Activated T-helper 1 cell treated with anti-CD3 and anti-CD28 coated beads, Interleukin-12 subunit alpha, Interleukin-12 subunit beta, Interleukin-2, Interleukin-4 antibody, amounts not matched to agents 30 ng/mL and 10 ng/mL and 1 ng/mL, durations not matched to agents 14 hours and 24 hours and 36 hours (primary cell): ENCODE measurements at regions not wholly inside any gene's neighbourhood (a gene's known extent, or its start where the extent isn't known, plus 50 kb on each side); places are given as distances from the start of the nearest gene placed in this dataset.

ENCODE experiments used
- DNase-seq: peaks from one replicate; pipeline ENCODE4 v3.0.0; 2021; ENCODE audit warnings: low spot score
- H3K27ac Mint-ChIP-seq: one replicate; pipeline ENCODE4 v1.8.0; 2021; ENCODE audit warnings: mild to moderate bottlenecking, mixed read lengths
- H3K27me3 Mint-ChIP-seq: one replicate; pipeline ENCODE4 v1.8.0; 2022; ENCODE audit warnings: mild to moderate bottlenecking, moderate library complexity, mixed read lengths; ENCODE audit not compliant: insufficient read depth
- H3K36me3 Mint-ChIP-seq: one replicate; pipeline ENCODE4 v1.8.0; 2021; ENCODE audit warnings: low read depth, mixed read lengths
- H3K4me1 Mint-ChIP-seq: one replicate; pipeline ENCODE4 v1.8.0; 2021; ENCODE audit warnings: low read depth, mixed read lengths
- H3K4me3 Mint-ChIP-seq: one replicate; pipeline ENCODE4 v1.8.0; 2021; ENCODE audit warnings: mild to moderate bottlenecking, moderate library complexity, mixed read lengths
- H3K9me3 Mint-ChIP-seq: one replicate; pipeline ENCODE4 v1.8.0; 2021; ENCODE audit warnings: mixed read lengths
- intact Hi-C: fragments of 100-400 bp; cut with micrococcal nuclease; formaldehyde crosslinking; loops from one replicate; pipeline ENCODE4 v1.15.1; 2024

GRCh38 chr5:61974680-61975079 is 331.3 kb upstream of the KIF2A start:
- H3K27ac Mint-ChIP-seq: no peak overlapping the region
- no peak for DNase-seq
- H3K9me3 Mint-ChIP-seq: no peaks in the 10 kb centered on the region
- H3K27me3 Mint-ChIP-seq: no peaks in the 10 kb centered on the region
- H3K4me1 Mint-ChIP-seq: no peaks in the 10 kb centered on the region
- intact Hi-C loops: no loop called here
- H3K36me3 Mint-ChIP-seq: no peaks in the 10 kb centered on the region
- H3K4me3 Mint-ChIP-seq: no peak overlapping the region

GRCh38 chr5:61981886-61982285 is 324.1 kb upstream of the KIF2A start:
- Mint-ChIP-seq H3K27ac (no peak overlapping the region), H3K9me3 (peaks cover 3% of the 10 kb centered on the region), H3K27me3 (peaks cover 1% of the 10 kb centered on the region), H3K4me1 (no peaks in the 10 kb centered on the region), H3K4me3 (no peak overlapping the region), H3K36me3 (no peaks in the 10 kb centered on the region)
- intact Hi-C loops: no loop called here
- no peak for DNase-seq

GRCh38 chr5:61991430-61991829 is 314.6 kb upstream of the KIF2A start:
- Mint-ChIP-seq H3K4me1 (no peaks in the 10 kb centered on the region), H3K27ac (no peak overlapping the region), H3K4me3 (no peak overlapping the region), H3K36me3 (no peaks in the 10 kb centered on the region), H3K9me3 (no peaks in the 10 kb centered on the region), H3K27me3 (no peaks in the 10 kb centered on the region)
- intact Hi-C loops: no loop called here
- no peak for DNase-seq

- Mint-ChIP-seq H3K27ac (no peak overlapping the region), H3K27me3 (no peaks in the 10 kb centered on the region), H3K4me1 (no peaks in the 10 kb centered on the region), H3K36me3 (no peaks in the 10 kb centered on the region), H3K4me3 (no peak overlapping the region), H3K9me3 (no peaks in the 10 kb centered on the region)
- intact Hi-C loops: no loop called here
- no peak for DNase-seq
Observed at GRCh38 chr5:61991866-61992265, 314.1 kb upstream of the KIF2A start.

- no peak for DNase-seq
- Mint-ChIP-seq H3K36me3 (no peaks in the 10 kb centered on the region), H3K4me1 (no peaks in the 10 kb centered on the region), H3K27ac (no peak overlapping the region), H3K4me3 (no peak overlapping the region), H3K27me3 (no peaks in the 10 kb centered on the region), H3K9me3 (no peaks in the 10 kb centered on the region)
- intact Hi-C loops: no loop called here
Observed at GRCh38 chr5:61993295-61993927, 312.6 kb upstream of the KIF2A start.

- Mint-ChIP-seq H3K27ac (no peak overlapping the region), H3K4me1 (no peaks in the 10 kb centered on the region), H3K9me3 (no peaks in the 10 kb centered on the region), H3K36me3 (no peaks in the 10 kb centered on the region), H3K27me3 (no peaks in the 10 kb centered on the region), H3K4me3 (no peak overlapping the region)
- DNase-seq: no peak
- intact Hi-C loops: no loop called here
Observed at GRCh38 chr5:61994171-61994570, 311.8 kb upstream of the KIF2A start.

- Mint-ChIP-seq H3K27me3 (no peaks in the 10 kb centered on the region), H3K27ac (no peak overlapping the region), H3K4me3 (no peak overlapping the region), H3K4me1 (no peaks in the 10 kb centered on the region), H3K9me3 (no peaks in the 10 kb centered on the region), H3K36me3 (no peaks in the 10 kb centered on the region)
- DNase-seq: no peak
- intact Hi-C loops: no loop called here
Observed at GRCh38 chr5:61995486-61995885, 310.5 kb upstream of the KIF2A start.

- Mint-ChIP-seq H3K36me3 (no peaks in the 10 kb centered on the region), H3K4me3 (no peak overlapping the region), H3K9me3 (no peaks in the 10 kb centered on the region), H3K4me1 (no peaks in the 10 kb centered on the region), H3K27ac (no peak overlapping the region), H3K27me3 (peaks cover 3% of the 10 kb centered on the region)
- intact Hi-C loops: no loop called here
- no peak for DNase-seq
Observed at GRCh38 chr5:61999371-61999770, 306.6 kb upstream of the KIF2A start.

- Mint-ChIP-seq H3K9me3 (no peaks in the 10 kb centered on the region), H3K4me1 (no peaks in the 10 kb centered on the region), H3K27ac (no peak overlapping the region), H3K27me3 (peaks cover 3% of the 10 kb centered on the region), H3K36me3 (no peaks in the 10 kb centered on the region), H3K4me3 (no peak overlapping the region)
- DNase-seq: no peak
- intact Hi-C loops: no loop called here
Observed at GRCh38 chr5:62000646-62001045, 305.4 kb upstream of the KIF2A start.

GRCh38 chr5:62001640-62002039 is 304.4 kb upstream of the KIF2A start:
- no peak for DNase-seq
- H3K9me3 Mint-ChIP-seq: no peaks in the 10 kb centered on the region
- no peaks in the 10 kb centered on the region for H3K36me3 Mint-ChIP-seq
- H3K4me1 Mint-ChIP-seq: no peaks in the 10 kb centered on the region
- H3K4me3 Mint-ChIP-seq: no peak overlapping the region
- intact Hi-C loops: no loop called here
- H3K27me3 Mint-ChIP-seq: peaks cover 3% of the 10 kb centered on the region
- no peak overlapping the region for H3K27ac Mint-ChIP-seq

- Mint-ChIP-seq H3K27ac (no peak overlapping the region), H3K4me1 (no peaks in the 10 kb centered on the region), H3K4me3 (no peak overlapping the region), H3K9me3 (no peaks in the 10 kb centered on the region), H3K36me3 (no peaks in the 10 kb centered on the region), H3K27me3 (peaks cover 3% of the 10 kb centered on the region)
- intact Hi-C loops: no loop called here
- DNase-seq: no peak
Observed at GRCh38 chr5:62002436-62002835, 303.6 kb upstream of the KIF2A start.

- no peak for DNase-seq
- intact Hi-C loops: no loop called here
- peaks cover 3% of the 10 kb centered on the region for H3K27me3 Mint-ChIP-seq
- H3K9me3 Mint-ChIP-seq: no peaks in the 10 kb centered on the region
- no peaks in the 10 kb centered on the region for H3K4me1 Mint-ChIP-seq
- H3K4me3 Mint-ChIP-seq: no peak overlapping the region
- no peaks in the 10 kb centered on the region for H3K36me3 Mint-ChIP-seq
- H3K27ac Mint-ChIP-seq: no peak overlapping the region
Observed at GRCh38 chr5:62005551-62005950, 300.5 kb upstream of the KIF2A start.

- H3K9me3 Mint-ChIP-seq: no peaks in the 10 kb centered on the region
- intact Hi-C loops: no loop called here
- H3K36me3 Mint-ChIP-seq: no peaks in the 10 kb centered on the region
- no peak overlapping the region for H3K27ac Mint-ChIP-seq
- no peak overlapping the region for H3K4me3 Mint-ChIP-seq
- H3K4me1 Mint-ChIP-seq: no peaks in the 10 kb centered on the region
- H3K27me3 Mint-ChIP-seq: peaks cover 3% of the 10 kb centered on the region
- no peak for DNase-seq
Observed at GRCh38 chr5:62007457-62007856, 298.5 kb upstream of the KIF2A start.

- Mint-ChIP-seq H3K4me1 (no peaks in the 10 kb centered on the region), H3K27me3 (no peaks in the 10 kb centered on the region), H3K36me3 (no peaks in the 10 kb centered on the region), H3K27ac (no peak overlapping the region), H3K9me3 (no peaks in the 10 kb centered on the region), H3K4me3 (no peak overlapping the region)
- no peak for DNase-seq
- intact Hi-C loops: no loop called here
Observed at GRCh38 chr5:62011089-62011664, 294.8 kb upstream of the KIF2A start.
